ENCODE measurements at regions not wholly inside any gene's neighbourhood (a gene's known extent, or its start where the extent isn't known, plus 50 kb on each side); places are given as distances from the start of the nearest gene placed in this dataset.

DNA sequence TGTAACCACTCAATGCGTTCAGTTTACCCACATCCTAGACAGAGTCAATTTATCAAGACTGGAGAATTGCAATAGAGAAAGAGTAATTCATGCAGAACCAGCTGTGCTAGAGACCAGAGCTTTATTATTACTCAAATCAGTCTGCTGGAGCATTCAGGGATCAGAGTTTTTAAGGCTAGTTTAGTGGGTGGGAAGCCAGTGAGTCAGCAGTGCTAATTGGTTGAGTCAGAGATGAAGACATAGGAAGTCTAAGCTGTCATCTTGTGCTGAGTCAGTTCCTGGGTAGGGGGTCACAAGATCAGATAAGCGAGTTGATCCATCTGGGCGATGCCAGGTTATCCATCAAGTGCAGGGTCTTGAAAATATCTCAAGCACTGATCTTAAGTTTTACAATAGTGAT, 499.6 kb downstream of the MRPL39 start:
- TF ChIP-seq GATA2 (IDR thresholded peaks at IDR 0.05; ENCODE audit: low read depth, low read length) (no peak), GATA3 (IDR thresholded peaks at IDR 0.05; ENCODE audit: low read depth, low read length) (no peak)
